MM.1S (cell line): ENCODE measurements at regions not wholly inside any gene's neighbourhood (a gene's known extent, or its start where the extent isn't known, plus 50 kb on each side); places are given as distances from the start of the nearest gene placed in this dataset.

Experiments
- DNase-seq: peaks from one replicate; pipeline ENCODE4 v3.0.0-alpha.2; 2015
- H2AFZ ChIP-seq: fragments of 300-600 bp; sonication (generic); 2 replicates; pipeline ENCODE4 v1.6.0; 2016; ENCODE audit warnings: antibody characterized with exemption, low read length
- H3F3A ChIP-seq: fragments of 300-600 bp; sonication (generic); 2 replicates; pipeline ENCODE4 v1.6.1; 2016; ENCODE audit warnings: mild to moderate bottlenecking, antibody characterized with exemption, low read length, moderate library complexity, mixed read lengths; ENCODE audit not compliant: insufficient read depth
- H3K27ac ChIP-seq: fragments of 300-600 bp; sonication (generic); 2 replicates; pipeline ENCODE4 v1.5.1; 2016; ENCODE audit warnings: mild to moderate bottlenecking, low read length
- H3K27me3 ChIP-seq: fragments of 300-600 bp; sonication (generic); replicated peaks from 2 replicates; pipeline ENCODE4 v1.6.0; 2016; ENCODE audit warnings: low read length; ENCODE audit not compliant: insufficient read depth
- H3K36me3 ChIP-seq: fragments of 300-600 bp; sonication (generic); replicated peaks from 2 replicates; pipeline ENCODE4 v1.6.1; 2016; ENCODE audit warnings: mild to moderate bottlenecking, low read length, mixed read lengths; ENCODE audit not compliant: insufficient read depth
- H3K4me1 ChIP-seq: fragments of 300-600 bp; sonication (generic); 2 replicates; pipeline ENCODE4 v1.6.1; 2016; ENCODE audit warnings: low read length, mixed read lengths
- H3K4me2 ChIP-seq: fragments of 300-600 bp; sonication (generic); 2 replicates; pipeline ENCODE4 v1.6.0; 2016; ENCODE audit warnings: low read depth, low read length
- H3K4me3 ChIP-seq: fragments of 300-600 bp; sonication (generic); 2 replicates; pipeline ENCODE4 v1.5.1; 2016; ENCODE audit warnings: low read length, mixed read lengths
- H3K79me2 ChIP-seq: fragments of 300-600 bp; sonication (generic); 2 replicates; pipeline ENCODE4 v1.6.1; 2016; ENCODE audit warnings: mixed run types, low read length, mixed read lengths
- H3K9ac ChIP-seq: fragments of 300-600 bp; sonication (generic); 2 replicates; pipeline ENCODE4 v1.6.1; 2016; ENCODE audit warnings: low read length, mixed read lengths
- H3K9me2 ChIP-seq: fragments of 300-600 bp; sonication (generic); replicated peaks from 2 replicates; pipeline ENCODE4 v1.6.1; 2016; ENCODE audit warnings: mild to moderate bottlenecking, low read length, mixed read lengths; ENCODE audit not compliant: insufficient read depth
- H3K9me3 ChIP-seq: fragments of 300-600 bp; sonication (generic); replicated peaks from 2 replicates; pipeline ENCODE4 v1.6.1; 2016; ENCODE audit warnings: mild to moderate bottlenecking, low read length, mixed read lengths; ENCODE audit not compliant: insufficient read depth
- H4K20me1 ChIP-seq: fragments of 300-600 bp; sonication (generic); 2 replicates; pipeline ENCODE4 v1.6.1; 2016; ENCODE audit warnings: mild to moderate bottlenecking, low read length, moderate library complexity, mixed read lengths; ENCODE audit not compliant: insufficient read depth
- EZH2 ChIP-seq: fragments of 300-600 bp; sonication (generic); optimal IDR thresholded peaks from 2 replicates; pipeline ENCODE3; 2017; ENCODE audit warnings: low read depth, mild to moderate bottlenecking, antibody characterized with exemption, low read length, mixed read lengths
- EZH2phosphoT487 ChIP-seq: fragments of 300-600 bp; sonication (generic); IDR thresholded peaks from 2 replicates; pipeline ENCODE4 v1.6.1; 2018; ENCODE audit warnings: antibody characterized with exemption, low read length
- TF ChIP-seq, protein P1 (sequence below): fragments of 300-600 bp; sonication (generic); IDR thresholded peaks from 2 replicates; pipeline ENCODE4 v1.5.1; 2016; ENCODE audit warnings: antibody characterized with exemption, low read length, mixed read lengths

DNA sequence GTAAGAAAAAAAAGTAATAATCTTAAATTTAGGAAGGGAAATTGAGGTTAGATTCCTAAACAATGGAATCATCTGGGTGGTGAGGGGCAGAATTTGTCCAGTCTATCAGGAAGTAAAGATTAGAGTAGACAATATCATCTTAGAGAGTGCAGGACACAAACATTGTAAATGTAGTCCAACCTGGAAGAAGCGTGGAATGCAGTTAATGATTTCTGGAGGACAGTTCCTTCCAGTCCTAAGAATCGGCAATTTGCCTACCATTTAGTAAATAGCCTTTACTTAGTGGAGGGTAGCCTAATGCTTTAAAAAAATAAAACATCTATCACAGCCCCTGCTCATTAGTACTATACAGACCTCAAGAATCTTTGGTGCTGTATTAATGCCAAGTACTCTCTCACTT is 147.5 kb upstream of the TTC29 start:
- no peak for DNase-seq
- H3K4me2 ChIP-seq = no peak overlapping the region
- H3K27me3 ChIP-seq = no peaks in the 10 kb centered on the region
- H3K9ac ChIP-seq = no peak overlapping the region
- no peaks in the 10 kb centered on the region for H3K9me2 ChIP-seq
- no peaks in the 10 kb centered on the region for H3K79me2 ChIP-seq
- TF ChIP-seq, protein P1, sequence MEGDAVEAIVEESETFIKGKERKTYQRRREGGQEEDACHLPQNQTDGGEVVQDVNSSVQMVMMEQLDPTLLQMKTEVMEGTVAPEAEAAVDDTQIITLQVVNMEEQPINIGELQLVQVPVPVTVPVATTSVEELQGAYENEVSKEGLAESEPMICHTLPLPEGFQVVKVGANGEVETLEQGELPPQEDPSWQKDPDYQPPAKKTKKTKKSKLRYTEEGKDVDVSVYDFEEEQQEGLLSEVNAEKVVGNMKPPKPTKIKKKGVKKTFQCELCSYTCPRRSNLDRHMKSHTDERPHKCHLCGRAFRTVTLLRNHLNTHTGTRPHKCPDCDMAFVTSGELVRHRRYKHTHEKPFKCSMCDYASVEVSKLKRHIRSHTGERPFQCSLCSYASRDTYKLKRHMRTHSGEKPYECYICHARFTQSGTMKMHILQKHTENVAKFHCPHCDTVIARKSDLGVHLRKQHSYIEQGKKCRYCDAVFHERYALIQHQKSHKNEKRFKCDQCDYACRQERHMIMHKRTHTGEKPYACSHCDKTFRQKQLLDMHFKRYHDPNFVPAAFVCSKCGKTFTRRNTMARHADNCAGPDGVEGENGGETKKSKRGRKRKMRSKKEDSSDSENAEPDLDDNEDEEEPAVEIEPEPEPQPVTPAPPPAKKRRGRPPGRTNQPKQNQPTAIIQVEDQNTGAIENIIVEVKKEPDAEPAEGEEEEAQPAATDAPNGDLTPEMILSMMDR = no peak
- TF ChIP-seq EZH2phosphoT487 (no peak), EZH2 (no peak)
- no peaks in the 10 kb centered on the region for H3K4me1 ChIP-seq
- H4K20me1 ChIP-seq = no peaks in the 10 kb centered on the region
- H3K27ac ChIP-seq = no peak overlapping the region
- no peaks in the 10 kb centered on the region for H3F3A ChIP-seq
- H3K9me3 ChIP-seq = no peaks in the 10 kb centered on the region
- H3K36me3 ChIP-seq = no peaks in the 10 kb centered on the region
- no peak overlapping the region for H3K4me3 ChIP-seq
- H2AFZ ChIP-seq = no peak overlapping the region

DNA sequence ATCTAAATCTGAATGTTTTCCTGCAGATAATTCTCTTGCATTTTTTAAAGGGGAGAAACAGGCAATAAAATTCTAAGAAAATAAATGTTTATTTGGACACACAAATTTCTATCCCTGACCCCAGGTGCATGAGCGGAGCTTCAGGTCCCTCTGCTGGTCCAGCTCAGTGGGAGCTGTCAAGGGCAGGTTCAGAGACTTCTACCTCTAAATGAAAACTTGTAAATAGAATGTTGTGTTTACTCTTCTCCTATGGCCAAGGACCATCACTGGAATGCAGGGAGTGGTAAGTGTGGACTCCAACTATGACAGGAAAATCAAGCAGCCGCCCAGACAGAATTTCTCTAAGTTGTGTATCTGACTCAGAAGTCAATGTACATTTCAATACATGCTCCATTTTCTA is 148.6 kb upstream of the TTC29 start:
- H3K9me2 ChIP-seq = no peaks in the 10 kb centered on the region
- no peaks in the 10 kb centered on the region for H3K9me3 ChIP-seq
- H3K27me3 ChIP-seq = no peaks in the 10 kb centered on the region
- TF ChIP-seq EZH2phosphoT487 (no peak), EZH2 (no peak)
- no peaks in the 10 kb centered on the region for H3K36me3 ChIP-seq
- no peaks in the 10 kb centered on the region for H3F3A ChIP-seq
- H3K4me2 ChIP-seq = no peak overlapping the region
- H3K9ac ChIP-seq = no peak overlapping the region
- no peaks in the 10 kb centered on the region for H3K4me1 ChIP-seq
- no peak overlapping the region for H3K4me3 ChIP-seq
- no peak overlapping the region for H2AFZ ChIP-seq
- no peak for DNase-seq
- no peaks in the 10 kb centered on the region for H3K79me2 ChIP-seq
- no peak overlapping the region for H3K27ac ChIP-seq
- H4K20me1 ChIP-seq = no peaks in the 10 kb centered on the region

DNA sequence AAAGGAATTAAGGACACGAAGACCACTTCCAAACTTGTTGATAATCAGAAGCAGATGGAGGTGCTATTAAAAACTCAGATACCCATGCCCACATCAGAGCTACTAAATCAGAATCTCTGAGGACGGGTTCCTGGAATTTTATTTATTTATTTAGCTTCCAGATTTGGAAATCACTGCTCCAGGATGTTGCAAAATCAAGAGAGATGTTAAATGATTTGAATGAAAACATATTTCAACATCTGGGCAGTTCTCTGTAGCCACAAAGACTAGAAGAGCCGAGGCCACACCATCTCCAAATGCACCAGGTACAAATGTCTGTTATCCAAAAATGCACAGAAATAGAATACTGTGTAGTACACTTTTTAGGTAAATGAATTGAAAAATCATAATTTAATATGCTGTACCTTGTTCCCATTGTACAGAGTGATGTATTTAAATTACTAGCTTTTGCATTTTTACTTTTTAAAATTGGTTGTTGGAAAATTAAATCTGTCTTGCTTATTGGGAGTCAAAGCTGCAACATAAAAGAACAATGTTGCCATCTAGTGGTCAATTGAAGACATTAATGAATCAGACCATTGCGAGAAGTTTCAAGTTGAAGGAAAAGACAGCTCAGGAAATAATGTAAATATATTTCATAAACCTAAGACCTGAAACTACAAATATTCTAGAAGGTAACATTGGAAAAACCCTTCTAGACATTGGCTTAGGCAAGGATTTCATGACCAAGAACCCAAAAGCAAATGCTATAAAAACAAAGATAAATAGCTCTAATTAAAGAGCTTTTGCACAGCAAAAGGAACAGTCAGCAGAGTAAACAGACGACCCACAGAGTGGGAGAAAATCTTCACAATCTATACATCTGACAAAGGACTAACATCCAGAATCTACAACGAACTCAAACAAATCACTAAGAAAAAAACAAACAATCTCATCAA is 151.3 kb upstream of the TTC29 start:
- Histone ChIP-seq H4K20me1 (no peaks in the 10 kb centered on the region), H3K4me2 (no peak overlapping the region), H3K9ac (no peak overlapping the region), H3K4me1 (no peaks in the 10 kb centered on the region), H3K4me3 (no peak overlapping the region), H3K36me3 (no peaks in the 10 kb centered on the region), H3F3A (no peaks in the 10 kb centered on the region), H3K9me2 (no peaks in the 10 kb centered on the region), H3K79me2 (no peaks in the 10 kb centered on the region), H3K27me3 (no peaks in the 10 kb centered on the region), H3K27ac (no peak overlapping the region), H3K9me3 (no peaks in the 10 kb centered on the region), H2AFZ (no peak overlapping the region)
- DNase-seq = peak; percentile 57
- TF ChIP-seq, protein P1 = peak; percentile 69
- TF ChIP-seq EZH2 (no peak), EZH2phosphoT487 (no peak)

DNA sequence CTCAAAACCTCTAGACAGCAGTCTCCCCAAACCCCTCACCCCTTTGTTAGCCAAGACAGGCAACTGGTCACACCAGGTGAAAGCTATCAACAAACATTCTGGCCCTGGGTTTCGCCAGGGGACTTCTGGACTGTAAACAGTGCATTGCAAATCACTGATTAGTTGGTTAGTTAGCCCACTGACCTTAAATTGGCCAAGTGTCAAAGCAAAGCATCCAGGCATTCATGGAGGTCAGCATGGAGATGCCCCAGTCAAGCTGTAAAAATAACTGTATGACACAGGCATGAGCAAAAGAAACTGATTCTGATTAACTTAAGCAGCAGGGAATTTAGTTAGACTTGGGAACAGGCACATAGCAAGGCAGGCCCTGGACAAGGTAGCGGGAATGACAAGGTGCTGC is 156.0 kb upstream of the TTC29 start:
- Histone ChIP-seq H3K27me3 (no peaks in the 10 kb centered on the region), H3F3A (no peaks in the 10 kb centered on the region), H3K9me3 (no peaks in the 10 kb centered on the region), H3K79me2 (no peaks in the 10 kb centered on the region), H3K27ac (no peak overlapping the region), H3K36me3 (no peaks in the 10 kb centered on the region), H2AFZ (no peak overlapping the region), H3K4me3 (no peak overlapping the region), H3K9ac (no peak overlapping the region), H3K4me2 (no peak overlapping the region), H3K4me1 (no peaks in the 10 kb centered on the region), H4K20me1 (no peaks in the 10 kb centered on the region), H3K9me2 (no peaks in the 10 kb centered on the region)
- no peak for DNase-seq
- TF ChIP-seq EZH2 = no peak
- TF ChIP-seq EZH2phosphoT487 = no peak
- TF ChIP-seq, protein P1 = no peak
